Testis (tissue), 2 donors: ENCODE measurements at regions not wholly inside any gene's neighbourhood (a gene's known extent, or its start where the extent isn't known, plus 50 kb on each side); places are given as distances from the start of the nearest gene placed in this dataset.

Experiments
- DNase-seq: peaks from one replicate; pipeline ENCODE4 v3.0.0-alpha.2; 2019
- H3K27ac ChIP-seq, 2 donors: fragments of 200-600 bp; sonication (generic); one replicate each; pipeline ENCODE4 v1.5.1; 2019
- H3K27me3 ChIP-seq: fragments of 200-600 bp; sonication (generic); one replicate; pipeline ENCODE4 v1.5.1; 2019
- H3K36me3 ChIP-seq: fragments of 200-600 bp; sonication (generic); one replicate; pipeline ENCODE4 v1.5.1; 2017; ENCODE audit warnings: low read depth; ENCODE audit errors: missing control alignments
- H3K4me1 ChIP-seq: fragments of 200-600 bp; sonication (generic); one replicate; pipeline ENCODE4 v1.5.1; 2019
- H3K4me3 ChIP-seq, 2 donors: fragments of 200-600 bp; sonication (generic); one replicate each; pipeline ENCODE4 v1.5.1; 2017 to 2019
- H3K9me3 ChIP-seq: fragments of 200-600 bp; sonication (generic); one replicate; pipeline ENCODE4 v1.5.1; 2017
- CTCF ChIP-seq, 3 experiments: fragments of 450-650 bp in 2 of 3; fragments of 200-600 bp in 1 of 3; sonication (generic) in 1 of 3; IDR thresholded peaks; one replicate each; pipeline ENCODE4 v1.5.1; 2016 to 2019; ENCODE audit warnings: antibody characterized with exemption in 3 of 3, mild to moderate bottlenecking in 2 of 3, moderate library complexity in 1 of 3
- POLR2A ChIP-seq: fragments of 450-650 bp; IDR thresholded peaks from one replicate; pipeline ENCODE4 v1.6.1; 2017; ENCODE audit warnings: antibody characterized with exemption, mild to moderate bottlenecking, moderate library complexity
- WGBS, 2 donors: methylation state at CpG; one replicate each; pipeline ENCODE4 v1.1.5; 2018; 5-methylcytosine and 5-hydroxymethylcytosine counted together
- intact Hi-C: fragments of 100-400 bp; cut with DNase I; formaldehyde crosslinking; loops from one replicate; pipeline ENCODE4 v1.15.1; 2023; ENCODE audit warnings: low total_unique reads

GRCh38 chr14:23702656-23703426 lies 66.7 kb downstream of the DHRS2 start:
- H3K9me3 ChIP-seq = no peaks in the 10 kb centered on the region

GRCh38 chr14:23704890-23705289 lies 68.7 kb downstream of the DHRS2 start:
- Histone ChIP-seq H3K36me3 (no peaks in the 10 kb centered on the region), H3K27me3 (no peaks in the 10 kb centered on the region), H3K4me3 (no peak overlapping the region), H3K9me3 (no peaks in the 10 kb centered on the region), H3K4me1 (no peaks in the 10 kb centered on the region), H3K27ac (no peak overlapping the region)
- no peak for DNase-seq
- intact Hi-C loops = no loop called here
- no peak for TF ChIP-seq POLR2A
- no peak for TF ChIP-seq CTCF (IDR thresholded peaks at IDR 0.05)
- 49 to 50% methylated on average over 2 of the region's 2 CpGs for WGBS, 2 donors

More at GRCh38 chr14:23702656-23703426, 66.7 kb downstream of the DHRS2 start:
- Histone ChIP-seq H3K27ac (no peak overlapping the region), H3K4me1 (peaks cover 13% of the 10 kb centered on the region), H3K4me3 (no peak overlapping the region), H3K36me3 (no peaks in the 10 kb centered on the region), H3K27me3 (no peaks in the 10 kb centered on the region)
- TF ChIP-seq CTCF (IDR thresholded peaks at IDR 0.05) (no peak), POLR2A (no peak)
- DNase-seq = no peak
- intact Hi-C loops = no loop called here
- 64 to 69% methylated on average over 2 of the region's 2 CpGs for WGBS, 2 donors

GRCh38 chr14:23707415-23707814 lies 71.3 kb downstream of the DHRS2 start:
- H3K36me3 ChIP-seq = no peaks in the 10 kb centered on the region

GRCh38 chr14:23708343-23708742 lies 72.2 kb downstream of the DHRS2 start:
- no peak for DNase-seq
- intact Hi-C loops = no loop called here

More at GRCh38 chr14:23707415-23707814, 71.3 kb downstream of the DHRS2 start:
- intact Hi-C loops = no loop called here
- no peak for DNase-seq
- H3K4me1 ChIP-seq = no peaks in the 10 kb centered on the region
- TF ChIP-seq CTCF (IDR thresholded peaks at IDR 0.05) (no peak), POLR2A (no peak)
- no peaks in the 10 kb centered on the region for H3K27me3 ChIP-seq
- H3K9me3 ChIP-seq = no peaks in the 10 kb centered on the region
- 88 to 91% methylated on average over 5 of the region's 5 CpGs for WGBS, 2 donors
- no peak overlapping the region for H3K27ac ChIP-seq
- no peak overlapping the region for H3K4me3 ChIP-seq

More at GRCh38 chr14:23708343-23708742, 72.2 kb downstream of the DHRS2 start:
- no peaks in the 10 kb centered on the region for H3K9me3 ChIP-seq
- no peaks in the 10 kb centered on the region for H3K36me3 ChIP-seq
- H3K27ac ChIP-seq = no peak overlapping the region
- no peaks in the 10 kb centered on the region for H3K27me3 ChIP-seq
- TF ChIP-seq POLR2A (no peak), CTCF (IDR thresholded peaks at IDR 0.05) (no peak)
- 75 to 80% methylated on average over 4 of the region's 4 CpGs for whole genome bisulfite sequencing, 2 donors
- no peak overlapping the region for H3K4me3 ChIP-seq
- H3K4me1 ChIP-seq = no peaks in the 10 kb centered on the region
